BE2C (cell line): ENCODE measurements at regions not wholly inside any gene's neighbourhood (a gene's known extent, or its start where the extent isn't known, plus 50 kb on each side); places are given as distances from the start of the nearest gene placed in this dataset.
"Not testable (repeated sequence)": the region's sequence is repeated elsewhere in the genome, so short reads cannot be mapped to it uniquely, and the experiment has no call there.

Experiments
- DNase-seq: peaks from one replicate; pipeline ENCODE4 v3.0.0-alpha.2; 2020
- H3K27me3 ChIP-seq: fragments of 250-450 bp; sonication (Bioruptor Pico); 2 replicates; pipeline ENCODE4 v1.5.1; 2020; ENCODE audit warnings: mild to moderate bottlenecking
- H3K36me3 ChIP-seq: fragments of 250-450 bp; sonication (Bioruptor Pico); 2 replicates; pipeline ENCODE4 v1.5.1; 2020; ENCODE audit warnings: mild to moderate bottlenecking
- H3K4me1 ChIP-seq: fragments of 250-450 bp; sonication (Bioruptor Pico); 2 replicates; pipeline ENCODE4 v1.5.1; 2020
- H3K4me3 ChIP-seq: 2 replicates; pipeline ENCODE4 v1.5.1; 2011; ENCODE audit warnings: low read depth, low read length
- H3K9me3 ChIP-seq: fragments of 250-450 bp; sonication (Bioruptor Pico); 2 replicates; pipeline ENCODE4 v1.5.1; 2020
- TF ChIP-seq, protein P1 (sequence below): IDR thresholded peaks from 2 replicates; pipeline ENCODE4 v1.5.1; 2012; ENCODE audit warnings: mild to moderate bottlenecking, low read depth, low read length

DNA sequence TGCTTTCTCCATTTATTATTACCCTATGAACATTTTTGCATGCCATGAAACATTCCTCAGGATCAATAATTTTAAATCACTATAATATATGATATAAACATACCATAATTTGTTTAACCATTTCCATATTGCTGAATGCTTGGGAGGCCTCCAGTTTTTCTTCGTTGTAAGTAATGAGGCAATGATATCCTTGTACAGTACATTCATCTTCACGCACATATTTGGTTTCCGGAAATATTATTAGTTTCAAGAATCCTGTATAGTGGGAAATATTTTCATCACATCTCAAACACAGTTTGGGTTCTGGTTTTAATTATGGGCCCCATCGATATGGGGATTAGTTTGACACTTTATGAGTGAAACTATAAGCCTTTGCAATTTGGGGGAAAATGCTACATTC lies 135.4 kb downstream of the HS3ST3B1 start:
- Histone ChIP-seq H3K4me1 (no peaks in the 10 kb centered on the region), H3K4me3 (no peak overlapping the region), H3K27me3 (no peaks in the 10 kb centered on the region), H3K36me3 (no peaks in the 10 kb centered on the region), H3K9me3 (no peaks in the 10 kb centered on the region)
- TF ChIP-seq, protein P1, sequence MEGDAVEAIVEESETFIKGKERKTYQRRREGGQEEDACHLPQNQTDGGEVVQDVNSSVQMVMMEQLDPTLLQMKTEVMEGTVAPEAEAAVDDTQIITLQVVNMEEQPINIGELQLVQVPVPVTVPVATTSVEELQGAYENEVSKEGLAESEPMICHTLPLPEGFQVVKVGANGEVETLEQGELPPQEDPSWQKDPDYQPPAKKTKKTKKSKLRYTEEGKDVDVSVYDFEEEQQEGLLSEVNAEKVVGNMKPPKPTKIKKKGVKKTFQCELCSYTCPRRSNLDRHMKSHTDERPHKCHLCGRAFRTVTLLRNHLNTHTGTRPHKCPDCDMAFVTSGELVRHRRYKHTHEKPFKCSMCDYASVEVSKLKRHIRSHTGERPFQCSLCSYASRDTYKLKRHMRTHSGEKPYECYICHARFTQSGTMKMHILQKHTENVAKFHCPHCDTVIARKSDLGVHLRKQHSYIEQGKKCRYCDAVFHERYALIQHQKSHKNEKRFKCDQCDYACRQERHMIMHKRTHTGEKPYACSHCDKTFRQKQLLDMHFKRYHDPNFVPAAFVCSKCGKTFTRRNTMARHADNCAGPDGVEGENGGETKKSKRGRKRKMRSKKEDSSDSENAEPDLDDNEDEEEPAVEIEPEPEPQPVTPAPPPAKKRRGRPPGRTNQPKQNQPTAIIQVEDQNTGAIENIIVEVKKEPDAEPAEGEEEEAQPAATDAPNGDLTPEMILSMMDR, result no peak
- no peak for DNase-seq

DNA sequence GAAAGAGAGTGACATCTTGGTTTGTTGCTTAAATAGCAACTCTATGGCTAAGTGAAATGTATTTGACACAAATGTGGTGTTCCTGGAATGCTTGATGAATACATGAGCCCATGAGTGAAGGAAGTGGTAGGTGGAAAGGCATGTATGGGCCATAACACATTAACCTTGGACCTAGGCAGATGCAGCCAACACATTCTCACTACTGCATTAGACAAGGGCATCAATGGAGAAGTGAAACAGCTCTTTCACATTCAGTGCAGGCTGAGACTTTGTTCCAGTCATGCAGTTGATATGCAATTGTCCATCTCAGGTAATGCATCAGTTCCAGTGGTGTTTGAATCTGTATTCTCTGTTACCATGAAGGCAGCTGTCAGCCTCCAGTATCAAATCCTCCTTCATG lies 133.6 kb downstream of the HS3ST3B1 start:
- Histone ChIP-seq H3K4me1 (no peaks in the 10 kb centered on the region), H3K4me3 (no peak overlapping the region), H3K27me3 (no peaks in the 10 kb centered on the region), H3K9me3 (no peaks in the 10 kb centered on the region), H3K36me3 (no peaks in the 10 kb centered on the region)
- no peak for DNase-seq
- TF ChIP-seq, protein P1, result no peak

DNA sequence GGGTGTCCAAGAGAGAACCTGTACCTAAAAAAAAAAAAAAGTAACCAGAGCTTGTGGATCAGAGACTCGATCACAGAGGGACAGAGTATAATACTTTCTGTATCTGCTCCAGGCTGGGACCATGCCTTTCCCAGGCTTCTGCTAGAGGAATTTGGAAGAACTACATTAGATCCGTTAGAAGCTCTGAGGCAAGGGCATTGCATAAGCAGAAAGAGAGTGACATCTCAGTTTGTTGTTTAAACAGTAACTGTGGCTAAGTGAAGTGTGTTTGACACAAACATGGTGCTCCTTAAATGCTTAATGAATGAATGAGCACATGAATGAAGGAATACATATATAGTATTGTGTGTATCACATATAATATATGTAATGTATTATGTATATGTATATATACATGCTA lies 131.2 kb downstream of the HS3ST3B1 start:
- Histone ChIP-seq H3K4me1 (no peaks in the 10 kb centered on the region), H3K9me3 (no peaks in the 10 kb centered on the region), H3K36me3 (no peaks in the 10 kb centered on the region), H3K27me3 (no peaks in the 10 kb centered on the region), H3K4me3 (no peak overlapping the region)
- TF ChIP-seq, protein P1, result no peak
- no peak for DNase-seq

DNA sequence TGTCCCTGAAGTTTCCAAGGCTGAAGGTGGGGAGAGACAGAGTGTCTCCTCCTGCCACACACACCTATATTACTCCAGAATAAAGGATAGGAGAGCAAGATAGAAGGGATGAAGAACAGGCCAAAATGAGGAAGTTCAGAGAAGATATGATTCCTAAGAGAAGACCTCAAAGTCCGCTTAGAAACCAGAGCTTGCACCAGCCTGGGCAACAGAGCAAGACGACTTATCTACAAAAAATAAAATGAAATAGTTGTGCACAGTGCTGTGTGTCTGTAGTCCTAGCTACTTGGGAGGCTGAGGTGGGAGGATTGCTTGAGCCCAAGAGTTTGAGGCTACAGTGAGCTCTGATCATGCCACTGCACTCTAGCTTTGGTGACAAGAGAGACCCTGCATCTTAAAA lies 128.2 kb downstream of the HS3ST3B1 start:
- H3K4me3 ChIP-seq, result no peak overlapping the region
- no peak for DNase-seq
- no peaks in the 10 kb centered on the region for H3K9me3 ChIP-seq
- no peaks in the 10 kb centered on the region for H3K27me3 ChIP-seq
- H3K36me3 ChIP-seq, result no peaks in the 10 kb centered on the region
- TF ChIP-seq, protein P1, result no peak
- H3K4me1 ChIP-seq, result no peaks in the 10 kb centered on the region

DNA sequence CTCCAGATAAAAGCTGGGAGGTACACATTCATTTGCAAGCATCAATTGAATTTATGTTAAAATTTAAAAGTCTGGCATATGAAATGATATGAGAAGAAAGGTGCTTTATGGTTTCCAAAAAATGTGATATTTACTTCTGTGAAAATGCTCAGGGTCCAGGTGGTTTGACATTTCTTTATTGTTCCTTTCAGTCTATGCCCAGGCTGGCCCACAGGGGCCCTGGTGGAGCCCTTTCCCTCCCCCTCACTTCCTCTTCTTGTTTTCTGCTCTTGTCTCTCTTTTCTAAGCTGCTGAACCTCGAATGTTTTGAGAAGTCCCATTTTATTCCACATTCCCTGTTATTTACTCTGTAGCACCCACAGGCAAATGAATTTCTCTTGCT lies 127.8 kb downstream of the HS3ST3B1 start:
- H3K4me1 ChIP-seq, result no peaks in the 10 kb centered on the region
- H3K27me3 ChIP-seq, result no peaks in the 10 kb centered on the region
- DNase-seq, result no peak
- TF ChIP-seq, protein P1, result no peak
- no peaks in the 10 kb centered on the region for H3K9me3 ChIP-seq
- H3K4me3 ChIP-seq, result no peak overlapping the region
- no peaks in the 10 kb centered on the region for H3K36me3 ChIP-seq

DNA sequence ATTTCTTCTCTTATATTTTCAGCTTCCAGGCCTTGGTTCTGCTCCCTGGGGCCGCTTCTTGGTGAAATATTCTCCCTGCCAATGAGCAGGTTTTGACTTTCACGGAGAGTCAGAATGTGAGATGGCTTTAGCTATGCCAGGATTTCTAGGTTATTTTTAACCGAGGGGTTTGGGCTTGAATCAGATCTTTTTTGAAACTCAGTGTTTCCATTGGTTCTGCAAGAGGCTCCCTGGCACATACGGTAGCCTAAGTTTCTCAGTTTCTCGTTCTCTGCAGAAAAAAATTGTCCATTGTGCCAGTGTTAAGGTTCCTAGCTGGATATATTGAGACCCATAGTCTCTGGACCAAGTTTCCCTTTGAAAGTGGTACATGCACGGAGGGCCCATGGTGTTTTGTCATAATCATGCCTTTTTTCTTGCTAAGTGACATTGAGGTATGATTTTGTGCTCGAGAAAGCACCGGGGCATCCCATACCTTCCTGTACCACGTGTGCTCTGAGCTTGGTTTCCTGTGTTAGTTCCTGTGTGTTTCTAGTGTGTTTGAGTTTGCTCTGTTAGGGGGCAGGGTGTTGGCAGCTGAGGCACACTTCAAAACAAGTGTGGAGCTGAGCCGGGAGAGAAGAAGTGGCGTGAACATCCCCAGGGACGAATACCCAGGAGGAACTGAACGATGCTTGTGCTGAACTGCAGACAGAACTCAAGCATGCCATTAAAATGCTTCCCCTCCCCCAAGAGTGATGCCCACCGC lies 127.2 kb downstream of the HS3ST3B1 start:
- Histone ChIP-seq H3K4me3 (no peak overlapping the region), H3K4me1 (no peaks in the 10 kb centered on the region), H3K27me3 (no peaks in the 10 kb centered on the region), H3K9me3 (no peaks in the 10 kb centered on the region), H3K36me3 (no peaks in the 10 kb centered on the region)
- TF ChIP-seq, protein P1, result no peak
- DNase-seq, result no peak

DNA sequence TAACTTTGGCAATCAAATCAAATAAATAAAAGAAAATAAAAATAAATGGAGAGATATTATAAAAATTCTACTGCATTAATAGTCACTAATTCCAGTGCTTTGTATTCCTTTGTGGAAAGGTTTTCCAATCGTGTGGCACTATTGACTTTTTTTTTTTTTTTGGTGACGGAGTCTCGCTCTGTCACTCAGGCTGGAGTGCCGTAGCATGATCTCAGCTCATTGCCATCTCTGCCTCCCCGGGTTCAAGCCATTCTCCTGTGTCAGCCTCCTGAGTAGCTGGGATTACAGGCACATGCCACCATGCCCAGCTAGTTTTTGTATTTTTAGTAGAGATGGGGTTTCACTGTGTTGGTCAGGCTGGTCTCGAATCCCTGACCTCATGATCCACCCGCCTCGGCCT lies 122.3 kb downstream of the HS3ST3B1 start:
- H3K36me3 ChIP-seq, H3K4me1 ChIP-seq, H3K27me3 ChIP-seq, H3K4me3 ChIP-seq, DNase-seq, H3K9me3 ChIP-seq: not testable (repeated sequence)
